Fibroblast of the aortic adventitia (primary cell): ENCODE measurements at regions not wholly inside any gene's neighbourhood (a gene's known extent, or its start where the extent isn't known, plus 50 kb on each side); places are given as distances from the start of the nearest gene placed in this dataset.

ENCODE experiments used
- DNase-seq: peaks from one replicate; pipeline ENCODE4 v3.0.0-alpha.2; 2010; ENCODE audit warnings: low read depth
- H3K4me3 ChIP-seq: 2 replicates; pipeline ENCODE4 v1.5.1; 2011; ENCODE audit warnings: low read depth, mild to moderate bottlenecking, control low read depth, low read length, moderate library complexity
- TF ChIP-seq, protein P1 (sequence below): IDR thresholded peaks from 2 replicates; pipeline ENCODE4 v1.5.1; 2011; ENCODE audit warnings: mild to moderate bottlenecking, low read length, control low read depth, inconsistent platforms; ENCODE audit not compliant: insufficient read depth

DNA sequence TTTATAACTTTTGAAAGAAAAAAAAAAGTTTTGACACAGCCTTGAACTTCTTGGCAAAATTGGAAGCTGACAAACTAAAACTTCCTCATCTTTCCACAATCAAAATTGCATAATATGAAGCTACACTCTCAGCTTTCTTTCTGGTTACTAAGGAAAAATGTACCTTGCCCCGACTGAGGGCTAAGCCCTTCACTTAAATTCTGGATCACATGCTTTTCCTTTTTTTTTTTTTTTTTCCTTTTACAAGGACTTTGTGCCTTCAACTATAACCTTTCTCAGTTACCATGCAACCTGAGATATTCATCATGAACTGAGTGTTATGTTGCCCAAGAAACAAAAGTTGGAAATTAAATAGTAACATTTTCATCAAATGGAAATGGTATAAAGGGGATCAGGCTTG lies 188.5 kb upstream of the CARD18 start:
- H3K4me3 ChIP-seq = no peak overlapping the region
- TF ChIP-seq, protein P1, sequence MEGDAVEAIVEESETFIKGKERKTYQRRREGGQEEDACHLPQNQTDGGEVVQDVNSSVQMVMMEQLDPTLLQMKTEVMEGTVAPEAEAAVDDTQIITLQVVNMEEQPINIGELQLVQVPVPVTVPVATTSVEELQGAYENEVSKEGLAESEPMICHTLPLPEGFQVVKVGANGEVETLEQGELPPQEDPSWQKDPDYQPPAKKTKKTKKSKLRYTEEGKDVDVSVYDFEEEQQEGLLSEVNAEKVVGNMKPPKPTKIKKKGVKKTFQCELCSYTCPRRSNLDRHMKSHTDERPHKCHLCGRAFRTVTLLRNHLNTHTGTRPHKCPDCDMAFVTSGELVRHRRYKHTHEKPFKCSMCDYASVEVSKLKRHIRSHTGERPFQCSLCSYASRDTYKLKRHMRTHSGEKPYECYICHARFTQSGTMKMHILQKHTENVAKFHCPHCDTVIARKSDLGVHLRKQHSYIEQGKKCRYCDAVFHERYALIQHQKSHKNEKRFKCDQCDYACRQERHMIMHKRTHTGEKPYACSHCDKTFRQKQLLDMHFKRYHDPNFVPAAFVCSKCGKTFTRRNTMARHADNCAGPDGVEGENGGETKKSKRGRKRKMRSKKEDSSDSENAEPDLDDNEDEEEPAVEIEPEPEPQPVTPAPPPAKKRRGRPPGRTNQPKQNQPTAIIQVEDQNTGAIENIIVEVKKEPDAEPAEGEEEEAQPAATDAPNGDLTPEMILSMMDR = no peak

GRCh38 chr11:105324156-105324555 lies 184.6 kb upstream of the CARD18 start:
- no peak for DNase-seq
- TF ChIP-seq, protein P1 = no peak
- H3K4me3 ChIP-seq = no peak overlapping the region

More for the DNA sequence above, 188.5 kb upstream of the CARD18 start:
- no peak for DNase-seq

- TF ChIP-seq, protein P1 = no peak
- no peak for DNase-seq
- no peak overlapping the region for H3K4me3 ChIP-seq
Observed at GRCh38 chr11:105321696-105322095, 182.1 kb upstream of the CARD18 start.

GRCh38 chr11:105315287-105315686 lies 175.7 kb upstream of the CARD18 start:
- no peak for DNase-seq
- TF ChIP-seq, protein P1 = no peak

GRCh38 chr11:105312266-105312665 lies 172.7 kb upstream of the CARD18 start:
- DNase-seq = no peak
- TF ChIP-seq, protein P1 = no peak

More at GRCh38 chr11:105315287-105315686, 175.7 kb upstream of the CARD18 start:
- no peak overlapping the region for H3K4me3 ChIP-seq

DNA sequence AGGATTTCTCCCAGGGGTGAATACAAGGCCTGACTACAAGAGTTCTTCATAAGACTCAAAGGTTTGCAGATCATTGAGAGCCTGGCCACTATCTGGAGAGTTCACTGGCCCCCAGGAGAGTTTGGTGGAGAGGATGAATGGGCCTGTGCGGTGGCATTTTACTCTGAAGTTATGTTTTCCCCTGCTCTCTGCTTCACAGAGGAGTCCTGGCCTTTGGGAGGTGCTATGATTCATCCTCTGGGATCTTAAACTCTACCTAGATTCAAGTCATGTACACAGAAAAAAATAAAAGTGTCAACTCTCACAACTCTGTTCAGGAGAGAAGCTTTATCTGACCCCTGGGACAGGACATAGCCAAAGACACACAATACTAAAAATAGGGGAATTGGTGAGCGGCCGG lies 159.1 kb upstream of the CARD18 start:
- TF ChIP-seq, protein P1 = no peak
- H3K4me3 ChIP-seq = no peak overlapping the region
- peak; percentile 13 for DNase-seq

More at GRCh38 chr11:105312266-105312665, 172.7 kb upstream of the CARD18 start:
- H3K4me3 ChIP-seq = no peak overlapping the region

GRCh38 chr11:105298174-105298573 lies 158.6 kb upstream of the CARD18 start:
- no peak for DNase-seq
- TF ChIP-seq, protein P1 = no peak
- H3K4me3 ChIP-seq = no peak overlapping the region
